B cell (primary cell): ENCODE measurements at regions not wholly inside any gene's neighbourhood (a gene's known extent, or its start where the extent isn't known, plus 50 kb on each side); places are given as distances from the start of the nearest gene placed in this dataset.

ENCODE experiments used
- ATAC-seq: fragments of 200-7000 bp; cut with Tn5 transposase; one replicate; pipeline ENCODE4 v1.10.0; 2021; ENCODE audit warnings: low read depth, mild to moderate bottlenecking, moderate number of reproducible peaks, moderate library complexity
- CTCF ChIA-PET: fragments of 350-600 bp; sonication (Branson Sonifier 250); formaldehyde crosslinking; loops from one replicate; lab custom pipeline; 2021; ENCODE audit warnings: antibody characterized with exemption, inconsistent platforms; lab: Charles Lee
- POLR2A ChIA-PET: fragments of 350-600 bp; sonication (Branson Sonifier 250); formaldehyde crosslinking; loops from one replicate; lab custom pipeline; 2021; ENCODE audit warnings: antibody characterized with exemption; lab: Charles Lee
- DNase-seq: peaks from one replicate; pipeline ENCODE4 v3.0.0; 2013
- H2AFZ ChIP-seq: 2 replicates; pipeline ENCODE4 v1.6.1; 2012; ENCODE audit warnings: mild to moderate bottlenecking, low read depth, low read length; ENCODE audit not compliant: insufficient read depth, poor library complexity, severe bottlenecking
- H3K27ac ChIP-seq, 2 donors: 1 replicate in 1 of 2; 2 replicates in 1 of 2; pipeline ENCODE4 v1.5.1; 2012 to 2013; ENCODE audit warnings: low read length in 2 of 2, mild to moderate bottlenecking in 2 of 2, moderate library complexity in 1 of 2
- H3K27me3 ChIP-seq, 4 experiments: fragments of 200-600 bp in 1 of 4; sonication (generic) in 1 of 4; replicated peaks in 1 of 4; 1 replicate in 2 of 4; 2 replicates in 2 of 4; pipeline versions ENCODE4 v1.6.1 to v1.7.0; 2013 to 2016; ENCODE audit warnings: low read length in 3 of 4, mild to moderate bottlenecking in 2 of 4, mixed read lengths in 1 of 4, moderate library complexity in 1 of 4; ENCODE audit not compliant: insufficient read depth in 4 of 4, control insufficient read depth in 3 of 4; ENCODE audit errors: control extremely low read depth in 1 of 4
- H3K36me3 ChIP-seq, 2 experiments: replicated peaks in 1 of 2; 1 replicate in 1 of 2; 2 replicates in 1 of 2; pipeline versions ENCODE4 v1.6.1 to v1.7.1; 2013; ENCODE audit warnings: low read length in 1 of 2; ENCODE audit not compliant: insufficient read depth in 2 of 2, control insufficient read depth in 1 of 2; ENCODE audit errors: control extremely low read depth in 1 of 2, extremely low read depth in 1 of 2
- H3K4me1 ChIP-seq, 2 donors: fragments of 200-600 bp in 1 of 2; sonication (generic) in 1 of 2; 1 replicate in 1 of 2; 2 replicates in 1 of 2; pipeline versions ENCODE4 v1.5.1 to v1.6.1; 2013 to 2017; ENCODE audit warnings: low read length in 2 of 2; ENCODE audit not compliant: control insufficient read depth in 2 of 2, insufficient read depth in 2 of 2
- H3K4me2 ChIP-seq: replicated peaks from 2 replicates; pipeline ENCODE3; 2012; ENCODE audit warnings: mild to moderate bottlenecking, low read depth, low read length; ENCODE audit not compliant: poor library complexity, severe bottlenecking
- H3K4me3 ChIP-seq, 5 experiments: fragments of 200-600 bp in 1 of 5; sonication (generic) in 1 of 5; 1 replicate in 3 of 5; 2 replicates in 2 of 5; pipeline versions ENCODE4 v1.5.1 to v1.7.0; 2011 to 2016; ENCODE audit warnings: low read length in 4 of 5, mild to moderate bottlenecking in 4 of 5, low read depth in 2 of 5, control low read depth in 1 of 5, moderate library complexity in 1 of 5; ENCODE audit not compliant: insufficient read depth in 1 of 5; ENCODE audit errors: control extremely low read depth in 1 of 5, extremely low read depth in 1 of 5
- H3K79me2 ChIP-seq: fragments of 200-600 bp; sonication (generic); one replicate; pipeline ENCODE4 v1.6.0; 2016; ENCODE audit warnings: low read length; ENCODE audit not compliant: control insufficient read depth, insufficient read depth
- H3K9ac ChIP-seq: fragments of 200-600 bp; sonication (generic); 2 replicates; pipeline ENCODE4 v1.6.1; 2017; ENCODE audit warnings: mild to moderate bottlenecking, low read length, moderate library complexity
- H3K9me3 ChIP-seq, 3 donors: one replicate each; pipeline versions ENCODE4 v1.6.1 to v1.7.1; 2013; ENCODE audit warnings: low read length in 2 of 3; ENCODE audit not compliant: control insufficient read depth in 2 of 3, insufficient read depth in 1 of 3; ENCODE audit errors: control extremely low read depth in 1 of 3
- H4K20me1 ChIP-seq: 2 replicates; pipeline ENCODE4 v1.6.0; 2012; ENCODE audit warnings: mild to moderate bottlenecking, low read length; ENCODE audit not compliant: insufficient read depth, control insufficient read depth, poor library complexity, severe bottlenecking
- H3K27ac Mint-ChIP-seq: one replicate; pipeline ENCODE4 v1.8.0; 2021; ENCODE audit warnings: mixed read lengths
- H3K27me3 Mint-ChIP-seq: one replicate; pipeline ENCODE4 v1.8.0; 2021; ENCODE audit warnings: mixed read lengths
- H3K4me1 Mint-ChIP-seq: one replicate; pipeline ENCODE4 v1.8.0; 2021; ENCODE audit warnings: mixed read lengths
- H3K4me3 Mint-ChIP-seq: one replicate; pipeline ENCODE4 v1.8.0; 2021; ENCODE audit warnings: mixed read lengths
- H3K9me3 Mint-ChIP-seq: one replicate; pipeline ENCODE4 v1.8.0; 2022; ENCODE audit warnings: mixed read lengths; ENCODE audit not compliant: insufficient read depth
- CTCF ChIP-seq: fragments of 200-600 bp; IDR thresholded peaks from one replicate; pipeline ENCODE4 v1.8.0; 2022; ENCODE audit warnings: antibody characterized with exemption, mild to moderate bottlenecking
- EZH2 ChIP-seq: IDR thresholded peaks from 2 replicates; pipeline ENCODE4 v1.6.1; 2012; ENCODE audit warnings: borderline replicate concordance, low read depth, mild to moderate bottlenecking, moderate library complexity, low read length; ENCODE audit not compliant: insufficient read depth, poor library complexity, severe bottlenecking
- WGBS: methylation state at CpG from one replicate; pipeline ENCODE4 v1.1.5; 2013; ENCODE audit warnings: missing lambda C conversion rate; ENCODE audit not compliant: insufficient coverage; 5-methylcytosine and 5-hydroxymethylcytosine counted together
- intact Hi-C: fragments of 100-400 bp; cut with micrococcal nuclease; formaldehyde crosslinking; loops from one replicate; pipeline ENCODE4 v1.10.0; 2022

- Histone ChIP-seq H4K20me1 (no peaks in the 10 kb centered on the region), H3K79me2 (no peaks in the 10 kb centered on the region), H3K27ac (no peak overlapping the region), H3K9me3 (peaks cover 0 to 9% (median 0%) of the 10 kb centered on the region in 3 donors), H3K4me2 (no peak overlapping the region), H3K4me1 (peaks cover 10 to 16% of the 10 kb centered on the region in 2 donors), H3K27me3 (peaks cover 0 to 43% (median 18%) of the 10 kb centered on the region in 4 experiments), H3K9ac (no peak overlapping the region), H2AFZ (no peak overlapping the region), H3K4me3 (no peak overlapping the region), H3K36me3 (no peaks in the 10 kb centered on the region)
- TF ChIP-seq CTCF (no peak), EZH2 (no peak)
- WGBS, result 96% methylated on average over 7 of the region's 9 CpGs
- intact Hi-C loops, result no loop called here
- POLR2A ChIA-PET, result no interaction called here
- Mint-ChIP-seq H3K27ac (no peak overlapping the region), H3K4me1 (peaks cover 10% of the 10 kb centered on the region), H3K27me3 (peaks cover 59% of the 10 kb centered on the region), H3K4me3 (no peak overlapping the region), H3K9me3 (no peaks in the 10 kb centered on the region)
- CTCF ChIA-PET, result no interaction called here
- no peak for DNase-seq
- no peak for ATAC-seq
These were observed 176.4 kb downstream of the ETS2 start for GRCh38 chr21:38982096-38982495.

GRCh38 chr21:38980416-38981313 lies 174.9 kb downstream of the ETS2 start:
- TF ChIP-seq CTCF, result no peak
- TF ChIP-seq EZH2, result no peak
- intact Hi-C loops, result no loop called here
- Mint-ChIP-seq H3K9me3 (no peaks in the 10 kb centered on the region), H3K4me1 (peaks cover 9% of the 10 kb centered on the region), H3K4me3 (no peak overlapping the region), H3K27ac (no peak overlapping the region), H3K27me3 (peaks cover 52% of the 10 kb centered on the region)
- POLR2A ChIA-PET, result no interaction called here
- ATAC-seq, result no peak
- Histone ChIP-seq H4K20me1 (no peaks in the 10 kb centered on the region), H2AFZ (no peak overlapping the region), H3K27me3 (peaks cover 0 to 31% (median 12%) of the 10 kb centered on the region in 4 experiments), H3K9ac (no peak overlapping the region), H3K36me3 (no peaks in the 10 kb centered on the region), H3K4me1 (peaks cover 9% of the 10 kb centered on the region in 2 donors), H3K4me2 (no peak overlapping the region), H3K9me3 (peaks cover 0 to 9% (median 0%) of the 10 kb centered on the region in 3 donors), H3K4me3 (no peak overlapping the region), H3K27ac (no peak overlapping the region), H3K79me2 (no peaks in the 10 kb centered on the region)
- no peak for DNase-seq
- CTCF ChIA-PET, result no interaction called here
- 18% methylated on average over 11 of the region's 18 CpGs for WGBS
